HG03558 (cell line): ENCODE measurements at regions not wholly inside any gene's neighbourhood (a gene's known extent, or its start where the extent isn't known, plus 50 kb on each side); places are given as distances from the start of the nearest gene placed in this dataset.
"Not testable (repeated sequence)": the region's sequence is repeated elsewhere in the genome, so short reads cannot be mapped to it uniquely, and the experiment has no call there.

Source experiments
- ATAC-seq: cut with Tn5 transposase; IDR thresholded peaks from one replicate; pipeline ENCODE4 v1.9.1; 2021; ENCODE audit warnings: moderate number of reproducible peaks; ENCODE audit not compliant: unreplicated experiment; ENCODE audit errors: extremely low read depth

DNA sequence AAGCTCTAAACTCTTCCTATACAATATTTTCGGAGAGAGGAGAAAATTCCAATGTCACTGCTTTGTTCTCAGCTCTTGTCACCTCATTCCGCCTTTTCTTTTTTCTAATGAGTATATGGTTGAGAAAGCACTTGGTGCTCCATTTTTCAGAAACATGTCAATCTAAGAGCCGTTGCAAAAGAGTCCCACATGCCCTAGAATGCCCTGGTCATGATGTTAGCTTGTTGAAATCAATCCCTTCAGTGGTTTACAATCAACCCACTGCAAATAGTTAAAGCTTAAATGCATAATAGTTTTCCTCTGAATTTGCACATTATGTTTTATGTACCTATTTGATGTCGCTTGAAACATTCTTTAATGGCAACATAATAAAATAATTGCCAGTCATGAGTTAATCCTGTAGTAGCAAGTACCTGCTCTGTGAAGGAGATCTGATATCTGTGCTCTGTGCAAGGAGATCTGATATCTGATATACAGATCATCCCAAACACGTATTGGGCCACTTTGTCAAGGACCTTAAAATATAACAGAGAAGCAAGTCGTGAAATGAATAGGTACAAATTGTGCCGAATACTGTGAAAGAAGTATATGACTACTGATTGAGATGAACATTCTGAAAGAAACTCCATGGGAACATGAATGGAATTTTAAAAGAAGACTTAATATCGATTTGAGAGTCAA is 1633.5 kb downstream of the SUCLG1 start:
- no peak for ATAC-seq

DNA sequence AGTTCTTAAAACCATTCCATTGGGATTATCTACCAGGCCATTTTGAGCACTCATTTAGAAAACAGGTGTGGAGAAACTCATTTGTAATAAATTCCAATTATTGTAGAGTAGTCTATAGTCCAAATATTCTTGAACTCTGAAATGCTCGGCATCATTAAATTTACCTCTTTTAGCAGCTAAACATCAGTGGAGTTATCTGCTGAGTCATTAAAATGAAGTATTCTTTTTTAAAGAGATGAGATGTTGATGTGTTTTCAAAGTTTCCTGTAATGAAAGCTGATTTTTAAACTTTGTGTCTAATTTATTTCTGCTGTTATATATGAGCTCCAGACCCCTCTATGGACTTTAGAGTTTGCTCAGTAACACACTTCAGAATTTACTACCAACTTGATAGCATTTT is 1635.2 kb downstream of the SUCLG1 start:
- no peak for ATAC-seq

DNA sequence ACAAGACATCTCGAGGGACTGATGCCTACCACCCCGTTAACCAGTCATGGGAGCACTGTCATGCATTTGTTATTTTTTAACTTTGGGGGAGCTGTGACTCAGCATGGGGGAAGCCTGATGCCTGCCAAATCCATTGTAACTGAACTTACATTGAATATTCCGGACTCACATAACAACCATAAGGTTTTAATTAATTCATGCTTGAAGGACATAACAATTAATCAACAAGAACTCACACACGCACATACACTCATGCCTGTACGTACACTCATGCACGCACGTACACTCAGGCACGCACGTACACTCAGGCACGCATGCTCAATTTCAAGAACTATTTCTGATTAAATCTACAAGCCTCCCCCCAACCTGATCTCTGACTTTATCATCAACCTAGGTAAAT is 1639.1 kb downstream of the SUCLG1 start:
- no peak for ATAC-seq

DNA sequence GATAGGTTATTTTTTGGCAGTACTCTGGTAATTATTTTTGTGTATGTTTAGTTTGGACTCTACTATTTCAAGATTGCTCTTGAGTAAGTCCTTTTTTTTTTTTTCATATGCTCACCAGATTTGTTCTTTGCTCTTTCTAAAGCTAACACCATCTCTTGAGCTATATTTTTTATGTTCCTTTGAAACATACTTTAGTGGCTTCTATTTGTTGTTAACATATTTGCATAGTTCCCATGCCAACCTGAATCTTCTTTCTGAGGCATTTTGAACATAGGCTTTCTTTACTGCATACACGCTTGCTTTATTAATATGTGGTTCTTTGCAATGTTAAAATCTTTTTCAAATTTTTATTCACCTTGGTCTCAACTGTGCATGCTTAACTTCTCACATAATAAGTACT is 1644.9 kb downstream of the SUCLG1 start:
- ATAC-seq: no peak

DNA sequence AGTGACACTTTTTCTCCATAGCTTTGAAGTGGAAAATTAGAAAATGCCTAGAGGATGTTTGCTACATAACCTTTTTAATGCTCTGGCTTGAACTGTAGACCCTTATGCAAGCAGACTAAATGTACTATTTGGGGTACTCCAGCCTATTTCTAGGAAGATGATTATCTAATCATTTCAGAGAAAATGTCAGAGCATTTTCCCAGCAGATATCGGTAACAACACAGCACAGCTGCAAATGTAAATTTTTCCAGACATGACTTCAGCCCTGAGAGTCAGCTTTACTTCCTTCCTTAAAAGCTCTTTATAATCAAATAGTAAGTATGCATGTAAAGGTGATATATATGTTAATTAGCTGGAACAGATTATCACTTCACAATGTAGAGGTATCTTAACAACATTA is 1647.1 kb downstream of the SUCLG1 start:
- ATAC-seq: no peak

DNA sequence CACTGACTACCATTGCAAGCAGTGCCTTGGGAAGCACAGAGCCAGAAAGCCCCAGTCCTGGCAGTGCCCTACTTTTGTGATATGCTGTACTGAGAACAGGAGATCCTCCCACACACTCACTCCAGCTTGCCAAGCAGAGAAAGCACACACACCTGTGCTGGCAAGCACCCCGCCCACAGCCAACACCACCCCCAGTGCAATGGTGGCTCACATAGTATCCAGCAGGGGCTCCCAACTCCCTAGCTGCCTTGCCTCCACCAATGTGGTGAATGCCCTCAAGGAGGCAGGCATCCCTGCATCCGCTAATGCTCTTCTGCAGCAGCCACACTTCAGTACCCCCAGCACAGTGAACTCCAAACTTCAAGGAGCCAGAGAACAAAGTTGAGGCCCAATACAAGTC is 1655.8 kb downstream of the SUCLG1 start:
- ATAC-seq: no peak

DNA sequence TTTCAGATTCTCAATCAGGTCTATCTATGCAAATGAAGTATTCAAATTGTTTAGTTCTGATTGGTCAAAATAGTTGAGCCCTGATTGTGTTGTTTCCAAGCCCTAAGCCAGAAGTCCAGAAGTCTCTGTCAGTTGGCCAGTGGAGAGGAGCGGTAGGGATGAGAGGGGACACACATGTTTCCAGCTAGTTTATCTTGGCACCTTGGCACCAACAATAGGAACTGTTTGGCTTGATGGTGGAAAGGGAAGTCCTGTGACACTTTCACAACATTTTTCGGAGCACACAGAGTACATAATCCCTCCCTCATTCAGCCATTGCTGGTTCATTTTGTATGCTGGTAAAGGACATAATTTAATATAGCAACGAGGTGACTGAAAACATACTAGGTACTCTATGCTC is 1661.6 kb downstream of the SUCLG1 start:
- ATAC-seq: no peak

DNA sequence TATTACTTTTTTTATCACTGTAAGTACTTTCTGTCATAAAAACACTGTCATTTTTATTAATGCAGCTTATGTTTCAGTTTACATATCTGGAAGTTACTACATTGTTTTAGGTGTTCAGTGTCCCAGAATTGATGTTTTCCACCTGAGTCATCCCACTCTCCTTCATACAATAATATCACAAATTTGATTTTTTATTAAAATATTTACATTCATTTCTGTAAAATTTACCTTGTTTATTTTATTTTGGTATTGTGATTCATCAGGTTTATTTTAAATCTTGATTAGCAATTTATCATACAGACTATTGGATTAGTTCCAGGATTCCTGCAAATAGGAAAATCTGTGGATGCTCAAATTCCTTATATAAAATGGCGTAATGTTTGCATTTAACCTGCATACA is 1662.9 kb downstream of the SUCLG1 start:
- ATAC-seq: no peak

DNA sequence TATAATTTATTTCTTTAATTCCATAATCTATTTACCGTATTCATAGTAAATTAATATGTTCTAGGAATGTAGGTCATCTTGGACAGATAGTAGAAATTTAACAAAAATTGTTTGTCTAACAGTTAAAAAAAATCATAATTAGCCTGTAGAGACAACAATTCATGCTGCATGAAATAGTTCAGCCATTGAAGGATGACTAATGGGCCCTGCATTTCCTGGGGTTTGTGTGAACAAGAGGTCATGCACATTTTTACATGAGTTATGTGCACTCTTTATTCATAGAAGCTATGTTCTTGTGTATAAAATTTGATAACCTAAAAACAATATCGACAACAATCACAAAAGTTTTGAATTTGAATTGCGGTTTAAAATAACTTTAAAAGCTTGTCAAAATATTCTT is 1663.6 kb downstream of the SUCLG1 start:
- no peak for ATAC-seq

DNA sequence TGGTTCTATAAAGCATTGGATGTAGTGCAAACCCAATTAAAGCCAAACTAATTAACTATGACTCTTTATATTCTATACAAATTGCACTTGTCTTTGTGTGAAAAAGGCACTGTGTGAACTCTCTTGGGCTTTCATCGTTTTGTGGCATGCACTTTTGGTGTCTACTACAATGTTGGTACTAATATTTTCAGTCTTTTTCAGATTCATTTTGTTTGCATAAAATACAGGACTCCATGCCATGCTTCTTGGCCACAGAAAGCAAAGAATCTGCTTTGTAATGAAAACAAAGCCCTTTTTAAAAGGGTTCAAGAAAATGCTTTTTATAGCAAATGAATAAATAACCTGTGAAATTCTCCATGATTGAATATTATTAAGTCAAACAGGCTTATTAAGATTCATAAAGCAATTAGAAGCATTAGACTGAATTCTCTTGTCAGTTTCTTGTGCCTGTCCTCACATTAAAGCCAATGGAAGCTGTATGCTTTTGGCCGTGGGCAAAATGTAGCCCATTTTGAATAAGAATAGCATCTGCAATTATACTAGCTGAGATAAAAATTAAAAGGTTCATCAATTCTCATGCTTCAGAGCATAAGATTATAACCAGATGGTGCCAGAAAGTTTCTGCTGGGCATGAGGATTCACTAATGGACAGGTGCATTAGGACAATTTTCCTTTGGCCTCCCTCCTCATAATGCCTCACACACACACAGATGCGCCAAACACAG is 1665.2 kb downstream of the SUCLG1 start:
- ATAC-seq: no peak

DNA sequence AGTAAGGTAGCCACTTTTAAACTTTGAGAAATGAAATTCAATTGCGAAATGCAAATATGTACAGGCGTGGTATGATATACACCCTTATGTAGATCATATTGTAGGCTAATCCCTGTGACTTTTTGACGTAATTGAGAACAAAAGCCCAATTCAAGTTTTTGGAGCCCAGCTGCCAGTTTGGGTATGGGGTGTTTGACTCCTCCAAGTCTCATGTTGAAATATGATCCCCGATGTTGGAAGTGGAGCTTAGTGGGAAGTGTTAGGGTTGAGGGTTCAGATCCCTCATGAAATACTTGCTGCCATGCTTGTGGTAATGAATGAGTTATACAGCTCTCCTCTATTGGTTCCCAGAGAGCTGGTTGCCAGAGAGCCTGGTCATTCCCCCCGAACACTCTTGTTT is 1666.8 kb downstream of the SUCLG1 start:
- ATAC-seq: no peak

DNA sequence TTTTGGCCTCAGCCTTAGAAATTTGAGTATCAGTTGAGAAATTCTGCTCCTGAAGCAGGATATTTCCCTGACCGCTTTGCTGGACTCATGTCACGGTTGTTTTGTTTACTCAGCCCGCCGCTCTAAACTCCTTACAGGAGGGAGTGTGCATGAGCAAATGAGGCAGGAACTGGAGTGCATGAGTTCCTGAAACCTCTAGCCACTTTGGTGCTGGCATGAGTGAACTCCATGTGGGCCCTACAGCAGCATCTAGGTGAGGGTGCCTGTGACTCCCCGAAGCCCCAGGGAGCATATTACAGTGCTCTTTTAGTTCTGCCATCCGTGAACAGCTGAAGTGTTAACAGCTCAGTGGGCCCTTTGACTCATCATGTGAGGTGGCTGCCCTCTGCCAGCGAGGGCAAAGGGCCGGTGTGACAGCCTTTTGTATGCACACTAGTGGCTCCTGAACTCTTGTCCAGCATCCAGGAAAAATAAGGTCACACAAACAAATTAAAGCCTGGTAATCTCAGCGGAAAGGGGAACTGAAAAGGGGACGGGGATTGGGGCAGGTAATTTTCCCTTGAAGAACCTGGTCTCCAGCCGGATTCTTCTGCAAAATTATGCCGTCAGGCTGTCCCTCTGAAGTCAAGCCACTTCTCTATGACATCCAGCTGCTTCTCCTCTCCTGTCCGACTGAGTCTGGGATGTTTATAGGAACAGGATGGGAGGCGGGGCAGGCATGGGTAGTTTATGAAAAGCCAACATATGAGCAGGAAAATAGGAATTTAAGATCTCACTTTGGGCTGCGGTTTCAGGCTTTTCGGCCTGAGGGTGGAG is 1668.7 kb downstream of the SUCLG1 start:
- ATAC-seq: no peak

DNA sequence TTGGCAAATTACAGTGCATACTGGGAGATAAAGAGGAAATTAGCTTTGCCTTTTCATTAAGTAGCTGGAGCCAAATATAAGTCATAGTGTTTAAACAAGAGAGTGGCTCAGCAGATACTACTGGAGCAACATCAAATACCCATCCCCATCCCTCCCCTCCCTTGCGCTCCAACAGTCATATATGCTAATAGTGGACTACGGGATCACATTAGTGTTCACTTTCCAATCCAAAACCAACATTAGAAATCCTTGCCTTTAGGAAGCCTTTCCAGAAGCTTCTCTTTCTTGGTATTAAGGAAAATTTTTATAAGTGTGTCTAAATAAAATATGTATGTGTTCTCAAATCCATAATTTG is 1669.3 kb downstream of the SUCLG1 start:
- no peak for ATAC-seq

DNA sequence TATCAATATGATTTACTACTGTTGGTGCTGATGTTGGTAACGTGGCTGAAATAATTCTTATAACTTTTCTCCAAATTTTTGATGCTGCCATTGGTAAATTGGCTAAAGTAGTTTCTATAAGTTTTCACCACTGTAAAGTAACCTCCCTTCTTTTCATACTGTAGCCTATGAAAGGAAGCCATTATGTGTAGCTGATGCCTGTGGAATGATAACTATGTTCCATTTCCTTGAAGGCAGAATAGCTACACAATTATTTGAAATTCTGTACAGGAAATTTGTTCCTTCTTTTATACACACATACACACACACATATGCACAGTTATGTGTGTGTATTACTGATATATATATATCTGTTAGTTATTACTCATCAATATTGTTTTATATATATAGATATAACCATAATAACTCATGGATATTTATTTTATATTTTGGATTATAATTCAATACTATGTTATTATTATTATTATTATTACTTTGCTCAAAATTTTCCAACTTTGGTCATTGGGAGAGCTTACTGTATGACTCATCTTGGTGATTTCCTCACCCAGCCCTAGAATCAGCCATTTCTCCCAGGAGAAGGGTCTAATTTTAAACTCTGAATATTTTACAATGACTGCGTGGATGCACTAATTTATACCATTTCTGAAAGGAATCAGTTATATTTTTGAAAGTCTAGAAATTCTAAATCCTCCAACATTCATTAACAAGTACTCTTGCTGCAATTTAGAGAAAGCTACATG is 1677.7 kb downstream of the SUCLG1 start:
- ATAC-seq: no peak

DNA sequence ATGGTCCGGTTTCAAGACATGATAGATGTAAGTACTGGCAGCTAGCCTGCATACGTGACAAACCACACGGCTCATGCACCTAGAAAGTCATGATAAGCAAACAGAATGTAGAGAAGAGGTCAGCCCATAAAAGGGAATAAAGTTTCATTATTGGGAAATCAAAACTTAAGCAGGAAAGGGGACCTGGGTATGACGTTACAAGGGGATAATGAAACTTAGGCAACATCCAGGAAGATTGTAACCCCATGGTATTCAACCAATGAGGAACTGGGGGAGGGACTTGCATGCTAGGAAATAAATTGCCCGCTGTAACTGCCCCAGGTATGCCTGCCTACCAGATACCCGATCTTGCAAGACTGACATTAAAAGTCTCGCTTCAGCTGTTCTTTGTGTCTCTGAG is 1679.0 kb downstream of the SUCLG1 start:
- ATAC-seq: no peak

DNA sequence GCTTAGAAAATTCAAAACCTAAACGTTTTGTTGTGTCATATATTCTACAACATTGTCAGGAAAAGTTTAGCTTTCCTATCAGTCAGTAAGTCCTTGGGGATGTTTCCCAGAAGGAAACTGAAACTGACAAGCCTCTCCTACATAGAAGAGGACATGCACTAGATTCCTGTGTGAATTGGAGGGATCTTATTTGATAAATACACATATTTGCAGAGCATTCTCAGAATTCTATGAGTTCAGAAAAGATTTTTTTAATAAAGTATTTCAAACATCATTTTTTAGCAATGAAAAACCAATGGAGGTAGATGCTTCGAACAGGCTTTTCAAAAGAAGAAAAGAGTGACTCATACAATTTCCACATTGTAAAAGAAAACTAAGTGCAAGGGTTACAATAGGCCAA is 1706.7 kb downstream of the SUCLG1 start:
- ATAC-seq: no peak

DNA sequence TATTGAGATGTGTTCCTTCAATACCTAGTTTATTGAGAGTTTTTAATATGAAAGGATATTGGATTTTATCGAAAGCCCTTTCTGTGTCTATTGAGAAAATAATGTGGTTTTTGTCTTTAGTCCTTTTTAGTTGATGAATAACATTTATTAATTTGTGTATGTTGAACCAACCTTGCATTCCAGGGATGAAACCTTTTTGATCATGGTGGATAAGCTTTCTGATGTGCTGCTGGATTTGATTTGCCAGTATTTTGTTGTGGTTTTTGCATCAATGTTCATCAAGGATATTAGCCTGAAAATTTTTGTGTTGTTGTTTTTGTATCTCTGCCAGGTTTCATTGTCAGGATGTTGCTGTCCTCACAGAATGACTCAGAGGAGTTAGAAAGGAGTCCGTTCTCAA is 1710.4 kb downstream of the SUCLG1 start:
- no peak for ATAC-seq

DNA sequence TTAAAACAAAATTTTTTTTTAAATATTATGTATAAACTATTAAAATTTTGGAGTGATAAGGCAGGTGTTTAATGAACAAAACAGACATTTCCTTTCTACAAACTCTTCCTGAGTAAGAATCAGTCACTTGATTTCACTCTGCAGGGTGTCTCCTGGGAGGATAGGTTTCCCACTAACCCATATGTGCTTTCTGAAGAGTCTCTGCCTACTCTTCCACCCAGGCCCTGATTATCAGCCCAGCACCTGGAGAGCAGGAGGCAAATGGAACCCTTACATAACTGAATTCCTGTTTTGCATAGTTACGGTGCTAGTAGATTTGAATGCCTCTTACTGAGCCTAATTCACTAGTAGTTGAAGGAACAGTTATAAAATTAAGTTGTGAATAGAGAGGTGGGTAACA is 1718.6 kb downstream of the SUCLG1 start:
- ATAC-seq: no peak

DNA sequence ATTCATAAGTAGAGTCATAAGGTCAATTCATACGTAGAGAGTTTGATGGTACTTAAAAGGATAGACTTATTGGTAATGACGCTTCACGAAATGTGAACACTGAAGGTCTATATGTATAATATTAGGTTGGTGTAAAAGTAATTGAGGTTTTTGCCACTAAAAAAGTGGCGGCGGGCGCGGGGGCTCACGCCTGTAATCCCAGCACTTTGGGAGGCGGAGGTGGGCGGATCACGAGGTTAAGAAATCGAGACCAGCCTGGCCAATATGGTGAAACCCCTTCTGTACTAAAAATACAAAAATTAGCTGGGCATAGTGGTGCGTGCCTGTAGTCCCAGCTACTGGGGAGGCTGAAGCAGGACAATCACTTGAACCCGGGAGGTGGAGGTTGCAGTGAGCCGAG is 1721.1 kb downstream of the SUCLG1 start:
- not testable (repeated sequence) for ATAC-seq

DNA sequence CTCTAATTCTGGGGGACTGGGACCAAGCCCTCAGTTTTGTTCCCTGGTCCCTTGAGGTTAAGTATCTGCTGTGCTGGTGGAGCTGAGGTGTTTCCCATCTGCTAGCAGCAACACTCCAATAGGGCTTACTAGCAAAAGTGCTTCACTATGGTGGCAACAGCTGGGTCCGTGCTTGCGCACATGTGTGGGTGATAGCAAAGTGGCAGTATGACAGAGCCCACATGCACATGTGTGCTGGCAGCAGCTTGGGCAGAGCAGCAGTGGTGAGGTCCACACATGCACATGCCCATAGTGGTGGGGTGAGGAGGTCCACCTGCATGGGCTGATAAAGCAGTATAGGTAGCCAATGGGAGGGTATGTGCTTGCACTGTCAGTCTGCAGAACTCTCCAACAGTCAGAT is 1723.7 kb downstream of the SUCLG1 start:
- ATAC-seq: no peak

DNA sequence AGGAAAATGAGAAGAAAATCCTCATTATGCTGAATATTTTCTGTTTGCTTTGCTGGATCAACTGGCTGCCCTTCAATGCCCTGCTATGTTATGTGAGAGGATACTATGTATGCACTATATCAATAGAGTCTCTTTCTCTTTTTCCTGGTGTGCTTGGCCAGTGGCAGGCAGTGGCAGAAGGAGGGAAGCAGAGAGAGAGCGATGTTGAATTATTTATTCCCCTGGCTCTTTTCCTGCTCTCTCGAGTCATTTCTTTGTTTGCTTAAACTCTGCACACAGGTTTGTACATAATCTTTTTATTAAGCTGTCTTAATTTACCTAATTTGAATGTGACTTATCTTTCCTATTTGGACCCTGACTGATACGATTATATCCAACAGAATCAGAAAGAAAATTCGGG is 1727.3 kb downstream of the SUCLG1 start:
- ATAC-seq: no peak
